SK-N-SH (cell line): ENCODE measurements at regions not wholly inside any gene's neighbourhood (a gene's known extent, or its start where the extent isn't known, plus 50 kb on each side); places are given as distances from the start of the nearest gene placed in this dataset.

ENCODE experiments used
- CTCF ChIA-PET: fragments of 300-600, 350-600 bp; formaldehyde crosslinking; extraction: SDS; loops from one replicate; lab custom pipeline; 2021; lab: Yijun Ruan, JAX
- POLR2A ChIA-PET: fragments of 350-600 bp; sonication (Branson Sonifier 250); formaldehyde crosslinking; extraction: SDS; loops from one replicate; lab custom pipeline; 2020; ENCODE audit warnings: antibody characterized with exemption, inconsistent platforms; lab: Yijun Ruan, JAX
- DNase-seq: peaks from one replicate; pipeline ENCODE4 v3.0.0; 2012
- H2AFZ ChIP-seq: fragments of 200-600 bp; sonication (generic); 2 replicates; pipeline ENCODE4 v1.8.1; 2016; ENCODE audit warnings: antibody characterized with exemption, mild to moderate bottlenecking, low read depth
- H3F3A ChIP-seq: fragments of 200-600 bp; sonication (generic); replicated peaks from 2 replicates; pipeline ENCODE3; 2016; ENCODE audit warnings: antibody characterized with exemption, mild to moderate bottlenecking; ENCODE audit not compliant: insufficient read depth
- H3K27ac ChIP-seq, 2 experiments: fragments of 200-500 bp in 1 of 2; fragments of 200-600 bp in 1 of 2; sonication (Bioruptor generic) in 1 of 2; sonication (generic), shearing (Covaris generic) in 1 of 2; 2 replicates each; pipeline versions ENCODE4 v1.5.1 to v1.6.1; 2014 to 2016; ENCODE audit warnings: low read depth in 2 of 2, inconsistent platforms in 1 of 2, low read length in 1 of 2, mild to moderate bottlenecking in 1 of 2, mixed read lengths in 1 of 2
- H3K27me3 ChIP-seq: fragments of 200-600 bp; sonication (generic), shearing (Covaris generic); 2 replicates; pipeline ENCODE4 v1.6.1; 2016; ENCODE audit warnings: mixed run types; ENCODE audit not compliant: insufficient read depth
- H3K36me3 ChIP-seq, 2 experiments: fragments of 200-500 bp in 1 of 2; fragments of 200-600 bp in 1 of 2; sonication (Bioruptor generic) in 1 of 2; sonication (generic) in 1 of 2; replicated peaks in 1 of 2; 2 replicates each; pipeline versions ENCODE3 to v1.5.1; 2014 to 2016; ENCODE audit warnings: low read length in 1 of 2, mild to moderate bottlenecking in 1 of 2; ENCODE audit not compliant: insufficient read depth in 2 of 2, control insufficient read depth in 1 of 2
- H3K4me1 ChIP-seq, 2 experiments: fragments of 200-500 bp in 1 of 2; fragments of 200-600 bp in 1 of 2; sonication (Bioruptor generic) in 1 of 2; sonication (generic), shearing (Covaris generic) in 1 of 2; 2 replicates each; pipeline versions ENCODE4 v1.5.1 to v1.6.1; 2014 to 2016; ENCODE audit warnings: low read depth in 1 of 2, low read length in 1 of 2, mixed run types in 1 of 2; ENCODE audit not compliant: insufficient read depth in 2 of 2, control insufficient read depth in 1 of 2
- H3K4me2 ChIP-seq: fragments of 200-600 bp; sonication (generic), shearing (Covaris generic); 2 replicates; pipeline ENCODE4 v1.6.1; 2017; ENCODE audit warnings: mixed run types
- H3K4me3 ChIP-seq, 2 experiments: fragments of 200-500 bp in 1 of 2; fragments of 200-600 bp in 1 of 2; sonication (Bioruptor generic) in 1 of 2; sonication (generic), shearing (Covaris generic) in 1 of 2; 2 replicates each; pipeline versions ENCODE4 v1.5.1 to v1.8.1; 2014 to 2016; ENCODE audit warnings: low read depth in 2 of 2, inconsistent platforms in 1 of 2, low read length in 1 of 2, mild to moderate bottlenecking in 1 of 2, mixed read lengths in 1 of 2, moderate library complexity in 1 of 2
- H3K79me2 ChIP-seq: fragments of 200-600 bp; sonication (generic); 2 replicates; pipeline ENCODE4 v1.8.1; 2017; ENCODE audit warnings: mild to moderate bottlenecking; ENCODE audit not compliant: insufficient read depth
- H3K9ac ChIP-seq: fragments of 200-600 bp; sonication (generic); 2 replicates; pipeline ENCODE4 v1.6.1; 2017; ENCODE audit warnings: mixed run types
- H3K9me2 ChIP-seq: fragments of 200-600 bp; sonication (generic); 2 replicates; pipeline ENCODE4 v1.6.1; 2017; ENCODE audit warnings: mixed run types
- H3K9me3 ChIP-seq: fragments of 200-600 bp; sonication (generic); 2 replicates; pipeline ENCODE4 v1.6.1; 2017; ENCODE audit warnings: mixed run types, mild to moderate bottlenecking, moderate library complexity
- H4K20me1 ChIP-seq: fragments of 200-600 bp; sonication (generic); 2 replicates; pipeline ENCODE4 v1.6.1; 2017; ENCODE audit warnings: mild to moderate bottlenecking, mixed run types; ENCODE audit not compliant: insufficient read depth
- CHD2 ChIP-seq: fragments of 150-350 bp; IDR thresholded peaks from 2 replicates; pipeline ENCODE4 v1.6.1; 2018; ENCODE audit warnings: low read length; ENCODE audit not compliant: partially characterized antibody
- ELF1 ChIP-seq: IDR thresholded peaks from 2 replicates; pipeline ENCODE4 v1.4.0; 2012
- EP300 ChIP-seq, 2 experiments: IDR thresholded peaks; 2 replicates each; pipeline versions ENCODE4 v1.4.0 to v1.6.1; 2012; ENCODE audit warnings: borderline replicate concordance in 1 of 2, low read depth in 1 of 2, low read length in 1 of 2
- EZH2phosphoT487 ChIP-seq: fragments of 200-600 bp; sonication (generic); IDR thresholded peaks from 2 replicates; pipeline ENCODE4 v1.6.1; 2017; ENCODE audit warnings: low read depth, mixed run types, mild to moderate bottlenecking, antibody characterized with exemption, moderate library complexity, borderline replicate concordance
- FOSL2 ChIP-seq: IDR thresholded peaks from 2 replicates; pipeline ENCODE4 v1.4.0; 2012; ENCODE audit warnings: low read depth, mild to moderate bottlenecking, moderate library complexity, borderline replicate concordance
- FOXJ3 ChIP-seq: sonication (generic); formaldehyde crosslinking; IDR thresholded peaks from 2 replicates; pipeline ENCODE4 v1.5.1; 2020; ENCODE audit warnings: mild to moderate bottlenecking, missing genetic modification reagents
- FOXM1 ChIP-seq: IDR thresholded peaks from 2 replicates; pipeline ENCODE4 v1.4.0; 2012; ENCODE audit warnings: low read depth, mild to moderate bottlenecking
- GABPA ChIP-seq: IDR thresholded peaks from 2 replicates; pipeline ENCODE4 v1.4.0; 2012; ENCODE audit warnings: low read depth, mild to moderate bottlenecking
- GATA2 ChIP-seq: sonication (generic); formaldehyde crosslinking; IDR thresholded peaks from 2 replicates; pipeline ENCODE4 v1.5.0; 2020; ENCODE audit warnings: mild to moderate bottlenecking, missing genetic modification reagents
- JUND ChIP-seq: IDR thresholded peaks from 2 replicates; pipeline ENCODE4 v1.4.0; 2012
- MXI1 ChIP-seq: IDR thresholded peaks from 2 replicates; pipeline ENCODE4 v1.6.1; 2012; ENCODE audit warnings: mild to moderate bottlenecking, low read depth, low read length, improper control_type of control experiment
- NFIC ChIP-seq: IDR thresholded peaks from 2 replicates; pipeline ENCODE4 v1.4.0; 2012; ENCODE audit warnings: borderline replicate concordance
- NRF1 ChIP-seq: IDR thresholded peaks from 2 replicates; pipeline ENCODE4 v1.6.1; 2012; ENCODE audit warnings: low read depth, mild to moderate bottlenecking, low read length
- RAD21 ChIP-seq: IDR thresholded peaks from 2 replicates; pipeline ENCODE4 v1.6.1; 2012; ENCODE audit warnings: mild to moderate bottlenecking, low read length
- RCOR1 ChIP-seq: fragments of 150-350 bp; IDR thresholded peaks from 2 replicates; pipeline ENCODE4 v1.6.1; 2017; ENCODE audit warnings: antibody characterized with exemption, low read length
- RXRA ChIP-seq: IDR thresholded peaks from 2 replicates; pipeline ENCODE4 v1.4.0; 2012; ENCODE audit warnings: low read depth, mild to moderate bottlenecking, borderline replicate concordance
- SMC3 ChIP-seq: IDR thresholded peaks from 2 replicates; pipeline ENCODE4 v1.6.1; 2012; ENCODE audit warnings: low read depth, low read length, improper control_type of control experiment
- TAF1 ChIP-seq: IDR thresholded peaks from 2 replicates; pipeline ENCODE4 v1.6.1; 2012; ENCODE audit warnings: low read depth, mild to moderate bottlenecking, low read length, moderate library complexity, borderline replicate concordance
- TCF12 ChIP-seq: IDR thresholded peaks from 2 replicates; pipeline ENCODE4 v1.4.0; 2012
- TEAD4 ChIP-seq: IDR thresholded peaks from 2 replicates; pipeline ENCODE4 v1.4.0; 2012; ENCODE audit warnings: mild to moderate bottlenecking, borderline replicate concordance; ENCODE audit not compliant: insufficient read depth
- WGBS: methylation state at CpG from one replicate; pipeline ENCODE4 v1.1.6; 2017; ENCODE audit warnings: low lambda C conversion rate; 5-methylcytosine and 5-hydroxymethylcytosine counted together
- TF ChIP-seq, protein P1 (sequence below): IDR thresholded peaks from 2 replicates; pipeline ENCODE4; 2012
- TF ChIP-seq, protein P2 (sequence below): fragments of 150-350 bp; IDR thresholded peaks from 2 replicates; pipeline ENCODE4 v1.6.1; 2016; ENCODE audit warnings: mild to moderate bottlenecking, low read depth, low read length
- TF ChIP-seq, protein P3 (sequence below): IDR thresholded peaks from 2 replicates; pipeline ENCODE4 v1.4.0; 2012; ENCODE audit warnings: low read depth, borderline replicate concordance

DNA sequence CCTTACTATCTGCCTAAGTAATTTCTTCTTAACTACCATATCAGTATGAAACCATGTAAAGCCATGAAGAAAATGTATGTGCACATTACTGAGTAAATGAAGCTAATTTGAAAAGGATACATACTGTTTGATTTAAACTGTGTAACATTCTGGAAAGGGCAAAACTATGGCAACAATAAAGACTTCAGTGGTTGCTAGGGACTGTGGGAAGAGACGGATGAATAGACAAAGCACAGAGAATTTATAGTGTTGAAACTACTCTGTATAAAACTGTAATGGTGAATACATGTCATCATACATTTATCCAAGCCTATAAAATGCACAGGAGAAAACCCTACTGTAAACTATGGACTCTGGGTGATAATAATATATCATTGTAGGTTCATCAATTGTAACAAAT lies 1103.7 kb upstream of the EPHA6 start (continued):
- no peak for TF ChIP-seq MXI1
- TF ChIP-seq FOXM1 = no peak
- no peak for TF ChIP-seq NRF1
- TF ChIP-seq FOXJ3 (CRISPR knock-in tag) = no peak

DNA sequence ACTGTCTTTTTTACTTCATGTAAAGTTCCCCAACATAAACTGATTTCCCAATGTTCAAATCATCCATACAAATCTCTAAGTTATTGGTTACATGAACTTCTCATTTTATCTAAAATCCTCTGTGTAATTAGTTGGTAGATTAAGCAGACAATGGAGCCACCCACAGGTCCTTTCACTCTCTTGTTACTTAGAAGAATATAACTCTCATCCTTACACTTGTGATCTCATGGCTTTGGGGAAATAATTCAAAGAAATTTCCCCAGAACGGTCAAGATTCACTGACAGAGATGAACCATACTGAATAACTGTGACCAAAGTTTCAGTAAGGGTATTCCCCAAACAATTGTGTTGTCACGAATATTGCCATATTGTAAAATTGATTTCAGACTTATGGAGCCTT lies 1102.6 kb upstream of the EPHA6 start:
- Histone ChIP-seq H3K9me2 (no peaks in the 10 kb centered on the region), H3K36me3 (no peaks in the 10 kb centered on the region), H3K4me1 (no peaks in the 10 kb centered on the region), H2AFZ (no peak overlapping the region), H3F3A (no peaks in the 10 kb centered on the region), H3K9me3 (no peaks in the 10 kb centered on the region), H3K9ac (no peak overlapping the region), H3K4me3 (no peak overlapping the region), H3K79me2 (no peaks in the 10 kb centered on the region), H3K27me3 (no peaks in the 10 kb centered on the region), H3K27ac (no peak overlapping the region), H3K4me2 (no peak overlapping the region), H4K20me1 (no peaks in the 10 kb centered on the region)
- WGBS = 5% methylated on average over 2 of the region's 2 CpGs
- ChIA-PET POLR2A (no interaction called here), CTCF (no interaction called here)
- 0 out of 2 replicates have a peak, but pooled peaks have one; percentile 6 for TF ChIP-seq RAD21
- TF ChIP-seq, protein P1, sequence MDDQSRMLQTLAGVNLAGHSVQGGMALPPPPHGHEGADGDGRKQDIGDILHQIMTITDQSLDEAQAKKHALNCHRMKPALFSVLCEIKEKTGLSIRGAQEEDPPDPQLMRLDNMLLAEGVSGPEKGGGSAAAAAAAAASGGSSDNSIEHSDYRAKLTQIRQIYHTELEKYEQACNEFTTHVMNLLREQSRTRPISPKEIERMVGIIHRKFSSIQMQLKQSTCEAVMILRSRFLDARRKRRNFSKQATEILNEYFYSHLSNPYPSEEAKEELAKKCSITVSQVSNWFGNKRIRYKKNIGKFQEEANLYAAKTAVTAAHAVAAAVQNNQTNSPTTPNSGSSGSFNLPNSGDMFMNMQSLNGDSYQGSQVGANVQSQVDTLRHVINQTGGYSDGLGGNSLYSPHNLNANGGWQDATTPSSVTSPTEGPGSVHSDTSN = no peak
- DNase-seq = no peak

DNA sequence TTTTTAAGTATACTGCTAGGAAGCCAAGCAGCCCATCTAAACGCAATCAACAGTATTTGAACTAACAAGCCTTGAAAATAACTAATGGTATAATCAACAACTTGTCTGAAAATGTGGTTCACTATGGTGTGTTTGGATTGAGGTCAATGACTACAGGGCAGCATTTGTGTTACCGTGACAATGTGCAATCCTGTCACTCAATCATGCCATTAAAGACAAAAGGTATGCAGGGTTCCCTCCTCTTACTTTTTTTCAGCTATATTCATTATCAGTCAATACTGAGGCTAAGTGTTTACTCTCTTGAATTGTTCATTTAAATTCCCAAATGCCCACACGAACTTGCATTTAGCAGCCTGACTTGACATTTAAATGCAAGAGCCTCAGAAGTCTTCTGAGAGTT lies 1099.3 kb upstream of the EPHA6 start:
- no peak overlapping the region for H3K9ac ChIP-seq
- no peaks in the 10 kb centered on the region; the same call in 1 of the 2 replicates for H3K27me3 ChIP-seq
- no peak overlapping the region for H3K4me2 ChIP-seq
- DNase-seq = no peak
- no peaks in the 10 kb centered on the region for H3K79me2 ChIP-seq
- TF ChIP-seq GATA2 (CRISPR knock-in tag) (no peak), TAF1 (no peak), FOXJ3 (CRISPR knock-in tag) (no peak), NFIC (no peak), RXRA (no peak), TCF12 (no peak), EP300 (IDR thresholded peaks at IDR 0.05; ENCODE audit: borderline replicate concordance in 1 of 2, low read depth in 1 of 2, low read length in 1 of 2) (no peak), SMC3 (no peak), ELF1 (no peak), NRF1 (no peak), GABPA (no peak), TEAD4 (no peak), FOSL2 (no peak), EZH2phosphoT487 (no peak), CHD2 (no peak), RCOR1 (no peak), JUND (no peak), MXI1 (no peak)
- TF ChIP-seq, protein P2, sequence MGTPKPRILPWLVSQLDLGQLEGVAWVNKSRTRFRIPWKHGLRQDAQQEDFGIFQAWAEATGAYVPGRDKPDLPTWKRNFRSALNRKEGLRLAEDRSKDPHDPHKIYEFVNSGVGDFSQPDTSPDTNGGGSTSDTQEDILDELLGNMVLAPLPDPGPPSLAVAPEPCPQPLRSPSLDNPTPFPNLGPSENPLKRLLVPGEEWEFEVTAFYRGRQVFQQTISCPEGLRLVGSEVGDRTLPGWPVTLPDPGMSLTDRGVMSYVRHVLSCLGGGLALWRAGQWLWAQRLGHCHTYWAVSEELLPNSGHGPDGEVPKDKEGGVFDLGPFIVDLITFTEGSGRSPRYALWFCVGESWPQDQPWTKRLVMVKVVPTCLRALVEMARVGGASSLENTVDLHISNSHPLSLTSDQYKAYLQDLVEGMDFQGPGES = no peak
- TF ChIP-seq, protein P3, sequence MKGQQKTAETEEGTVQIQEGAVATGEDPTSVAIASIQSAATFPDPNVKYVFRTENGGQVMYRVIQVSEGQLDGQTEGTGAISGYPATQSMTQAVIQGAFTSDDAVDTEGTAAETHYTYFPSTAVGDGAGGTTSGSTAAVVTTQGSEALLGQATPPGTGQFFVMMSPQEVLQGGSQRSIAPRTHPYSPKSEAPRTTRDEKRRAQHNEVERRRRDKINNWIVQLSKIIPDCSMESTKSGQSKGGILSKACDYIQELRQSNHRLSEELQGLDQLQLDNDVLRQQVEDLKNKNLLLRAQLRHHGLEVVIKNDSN = no peak
- TF ChIP-seq, all 33 proteins: peak for 0
- H3K27ac ChIP-seq = no peak overlapping the region
- ChIA-PET CTCF (no interaction called here), POLR2A (no interaction called here)
- no peaks in the 10 kb centered on the region for H3K9me2 ChIP-seq
- no peak overlapping the region for H2AFZ ChIP-seq
- no peaks in the 10 kb centered on the region for H3K4me1 ChIP-seq
- WGBS = 5% methylated on average over 3 of the region's 3 CpGs
- H4K20me1 ChIP-seq = no peaks in the 10 kb centered on the region
- H3F3A ChIP-seq = no peaks in the 10 kb centered on the region
- no peak overlapping the region for H3K4me3 ChIP-seq
- no peaks in the 10 kb centered on the region for H3K36me3 ChIP-seq
- no peaks in the 10 kb centered on the region for H3K9me3 ChIP-seq
